GM23338 (cell line): ENCODE measurements at regions not wholly inside any gene's neighbourhood (a gene's known extent, or its start where the extent isn't known, plus 50 kb on each side); places are given as distances from the start of the nearest gene placed in this dataset.

Source experiments
- ATAC-seq: fragments of 200-7000 bp; cut with Tn5 transposase; 3 replicates; pipeline ENCODE4 v1.9.1; 2020
- DNase-seq: peaks from one replicate; pipeline ENCODE4 v3.0.0-alpha.2; 2015; ENCODE audit warnings: low spot score
- H2AFZ ChIP-seq: fragments of 200-600 bp; sonication (generic); 2 replicates; pipeline ENCODE4 v1.8.0; 2016; ENCODE audit warnings: antibody characterized with exemption, mild to moderate bottlenecking, moderate library complexity
- H3F3A ChIP-seq: fragments of 200-600 bp; sonication (generic); replicated peaks from 2 replicates; pipeline ENCODE4 v1.8.0; 2017; ENCODE audit warnings: antibody characterized with exemption, mixed run types, low read depth
- H3K27ac ChIP-seq: fragments of 200-600 bp; sonication (generic); 2 replicates; pipeline ENCODE4 v1.6.1; 2016; ENCODE audit warnings: low read depth
- H3K27me3 ChIP-seq: fragments of 200-600 bp; sonication (generic); 2 replicates; pipeline ENCODE4 v1.8.0; 2016; ENCODE audit warnings: mild to moderate bottlenecking, mixed run types, moderate library complexity; ENCODE audit not compliant: insufficient read depth
- H3K36me3 ChIP-seq: fragments of 200-600 bp; sonication (generic); 2 replicates; pipeline ENCODE4 v1.8.0; 2016; ENCODE audit warnings: mild to moderate bottlenecking; ENCODE audit not compliant: insufficient read depth
- H3K4me1 ChIP-seq: fragments of 200-600 bp; sonication (generic); 2 replicates; pipeline ENCODE4 v1.8.0; 2016; ENCODE audit warnings: mild to moderate bottlenecking, moderate library complexity; ENCODE audit not compliant: insufficient read depth
- H3K4me2 ChIP-seq: fragments of 200-600 bp; sonication (generic); 2 replicates; pipeline ENCODE4 v1.7.1; 2017; ENCODE audit warnings: mixed run types
- H3K4me3 ChIP-seq: fragments of 200-600 bp; sonication (generic); 2 replicates; pipeline ENCODE4 v1.6.1; 2016; ENCODE audit warnings: mixed run types
- H3K79me2 ChIP-seq: fragments of 200-600 bp; sonication (generic); replicated peaks from 2 replicates; pipeline ENCODE4 v1.8.0; 2017; ENCODE audit warnings: mild to moderate bottlenecking; ENCODE audit not compliant: insufficient read depth
- H3K9me2 ChIP-seq: fragments of 200-600 bp; sonication (generic); 2 replicates; pipeline ENCODE4 v1.8.0; 2017; ENCODE audit not compliant: insufficient read depth
- H4K20me1 ChIP-seq: fragments of 200-600 bp; sonication (generic); replicated peaks from 2 replicates; pipeline ENCODE4 v1.8.0; 2017; ENCODE audit warnings: mild to moderate bottlenecking; ENCODE audit not compliant: insufficient read depth
- H3K27ac Mint-ChIP-seq: 2 replicates; pipeline ENCODE4 v1.8.0; 2020; ENCODE audit warnings: inconsistent platforms, mild to moderate bottlenecking, moderate library complexity, mixed read lengths
- H3K27me3 Mint-ChIP-seq: 3 replicates; pipeline ENCODE4 v1.8.0; 2022; ENCODE audit warnings: low read depth, mild to moderate bottlenecking, moderate library complexity, mixed read lengths, inconsistent platforms; ENCODE audit not compliant: insufficient read depth, poor library complexity
- H3K36me3 Mint-ChIP-seq: 3 replicates; pipeline ENCODE4 v1.8.0; 2021; ENCODE audit warnings: low read depth, mild to moderate bottlenecking, inconsistent platforms, moderate library complexity, mixed read lengths
- H3K4me1 Mint-ChIP-seq: 3 replicates; pipeline ENCODE4 v1.8.0; 2020; ENCODE audit warnings: mild to moderate bottlenecking, inconsistent platforms, mixed read lengths
- H3K4me3 Mint-ChIP-seq: 3 replicates; pipeline ENCODE4 v1.8.0; 2021; ENCODE audit warnings: moderate library complexity, mild to moderate bottlenecking, inconsistent platforms, mixed read lengths
- H3K9me3 Mint-ChIP-seq: 3 replicates; pipeline ENCODE4 v1.8.0; 2020; ENCODE audit warnings: moderate library complexity, mild to moderate bottlenecking, inconsistent platforms, mixed read lengths
- CTCF ChIP-seq, 2 experiments: fragments of 200-600 bp in 1 of 2; sonication (generic) in 1 of 2; conservative IDR thresholded peaks; 2 replicates each; pipeline versions ENCODE4 v1.5.1 to v1.6.1; 2016 to 2017; ENCODE audit warnings: antibody characterized with exemption in 2 of 2, low read depth in 2 of 2, mild to moderate bottlenecking in 2 of 2, moderate library complexity in 1 of 2
- EZH2 ChIP-seq: fragments of 200-600 bp; sonication (generic); IDR thresholded peaks from one replicate; pipeline ENCODE4 v1.8.0; 2017; ENCODE audit warnings: antibody characterized with exemption, mild to moderate bottlenecking, low read depth; ENCODE audit not compliant: unreplicated experiment
- NANOG ChIP-seq: IDR thresholded peaks from 2 replicates; pipeline ENCODE4 v1.6.1; 2016; ENCODE audit warnings: antibody characterized with exemption, borderline replicate concordance
- POLR2AphosphoS5 ChIP-seq: IDR thresholded peaks from 2 replicates; pipeline ENCODE4 v1.6.1; 2016; ENCODE audit warnings: antibody characterized with exemption, low read depth
- STAT1 ChIP-seq: IDR thresholded peaks from one replicate; pipeline ENCODE4 v1.6.1; 2016; ENCODE audit warnings: antibody characterized with exemption; ENCODE audit not compliant: unreplicated experiment
- ZNF114 ChIP-seq: fragments of 250-450 bp; sonication (Bioruptor Pico); IDR thresholded peaks from 2 replicates; pipeline ENCODE4 v1.5.0; 2020; ENCODE audit warnings: mild to moderate bottlenecking, moderate library complexity
- ZNF462 ChIP-seq: fragments of 250-450 bp; sonication (Bioruptor Pico); IDR thresholded peaks from 2 replicates; pipeline ENCODE4 v1.5.0; 2020; ENCODE audit warnings: mild to moderate bottlenecking, moderate library complexity

GRCh38 chr11:27599217-27599616 lies 92.6 kb upstream of the LIN7C start (continued):
- TF ChIP-seq ZNF462 (CRISPR knock-in tag) (0 out of 2 replicates have a peak, but pooled peaks have one; percentile 26), EZH2 (no peak), CTCF (conservative IDR thresholded peaks at IDR 0.05; ENCODE audit: low read depth in 2 of 2) (peak; percentile 51 to 85)

- peaks cover 6% of the 10 kb centered on the region for H3K27me3 Mint-ChIP-seq
- H3K9me3 Mint-ChIP-seq: 0 out of 3 replicates have a peak, but pooled peaks cover 3% of the 10 kb centered on the region
- no peak for DNase-seq
- no peak overlapping the region for H3K27ac Mint-ChIP-seq
- Histone ChIP-seq H3K4me1 (peaks cover 5% of the 10 kb centered on the region; the same call in 1 of the 2 replicates), H3K27me3 (no peaks in the 10 kb centered on the region), H2AFZ (no peak overlapping the region), H3K36me3 (no peaks in the 10 kb centered on the region), H3K9me2 (peaks cover 8% of the 10 kb centered on the region; the same call in 1 of the 2 replicates), H3K4me2 (no peak overlapping the region), H3K27ac (no peak overlapping the region), H3K4me3 (0 out of 2 replicates have a peak overlapping the region, but pooled peaks have one; percentile 2), H3K79me2 (no peaks in the 10 kb centered on the region), H3F3A (no peaks in the 10 kb centered on the region), H4K20me1 (no peaks in the 10 kb centered on the region)
- no peak overlapping the region for H3K4me3 Mint-ChIP-seq
- H3K4me1 Mint-ChIP-seq: peaks cover 7% of the 10 kb centered on the region; the same call in 2 of the 3 replicates
- no peak for ATAC-seq
- H3K36me3 Mint-ChIP-seq: no peaks in the 10 kb centered on the region
- TF ChIP-seq ZNF114 (CRISPR knock-in tag): no peak
- no peak for TF ChIP-seq POLR2AphosphoS5
- TF ChIP-seq ZNF462 (CRISPR knock-in tag): no peak
- no peak for TF ChIP-seq EZH2
- no peak for TF ChIP-seq NANOG
- TF ChIP-seq STAT1: no peak
These were observed 90.2 kb upstream of the LIN7C start for GRCh38 chr11:27596802-27597201.
